ENCODE measurements at regions not wholly inside any gene's neighbourhood (a gene's known extent, or its start where the extent isn't known, plus 50 kb on each side); places are given as distances from the start of the nearest gene placed in this dataset.

GRCh38 chr11:87974797-87975196 lies 200.4 kb downstream of the RAB38 start:
- DNase-seq (no peak), ATAC-seq (no peak)
- Histone ChIP-seq H3K9me3 (no peaks in the 10 kb centered on the region), H3K27me3 (no peaks in the 10 kb centered on the region), H3K4me1 (no peaks in the 10 kb centered on the region), H3K36me3 (no peaks in the 10 kb centered on the region), H3K27ac (no peak overlapping the region), H3K4me3 (no peak overlapping the region)
- TF ChIP-seq CTCF (IDR thresholded peaks at IDR 0.05): no peak
- intact Hi-C loops (cut with DNase I): no loop called here

- intact Hi-C loops (cut with DNase I): no loop called here
- no peaks in the 10 kb centered on the region for H3K4me1 ChIP-seq
- no peaks in the 10 kb centered on the region for H3K36me3 ChIP-seq
- no peaks in the 10 kb centered on the region for H3K9me3 ChIP-seq
- DNase-seq: no peak
- no peak for ATAC-seq
- H3K27me3 ChIP-seq: no peaks in the 10 kb centered on the region
- no peak overlapping the region for H3K4me3 ChIP-seq
- TF ChIP-seq CTCF (IDR thresholded peaks at IDR 0.05): no peak
- H3K27ac ChIP-seq: no peak overlapping the region
Measured at GRCh38 chr11:87972133-87972532, 203.1 kb downstream of the RAB38 start.

GRCh38 chr11:87971354-87971753 lies 203.9 kb downstream of the RAB38 start:
- H3K27ac ChIP-seq: no peak overlapping the region
- no peak for TF ChIP-seq CTCF (IDR thresholded peaks at IDR 0.05)
- no peaks in the 10 kb centered on the region for H3K36me3 ChIP-seq
- H3K9me3 ChIP-seq: no peaks in the 10 kb centered on the region
- DNase-seq (no peak), ATAC-seq (no peak)
- no peaks in the 10 kb centered on the region for H3K4me1 ChIP-seq
- H3K27me3 ChIP-seq: no peaks in the 10 kb centered on the region
- H3K4me3 ChIP-seq: no peak overlapping the region
- intact Hi-C loops (cut with DNase I): no loop called here

GRCh38 chr11:87970762-87971161 lies 204.5 kb downstream of the RAB38 start:
- intact Hi-C loops (cut with DNase I): no loop called here
- no peaks in the 10 kb centered on the region for H3K36me3 ChIP-seq
- H3K4me3 ChIP-seq: no peak overlapping the region
- H3K27ac ChIP-seq: no peak overlapping the region
- DNase-seq (no peak), ATAC-seq (no peak)
- TF ChIP-seq CTCF (IDR thresholded peaks at IDR 0.05): no peak
- H3K4me1 ChIP-seq: no peaks in the 10 kb centered on the region
- no peaks in the 10 kb centered on the region for H3K9me3 ChIP-seq
- H3K27me3 ChIP-seq: no peaks in the 10 kb centered on the region

- no peak for ATAC-seq
- Histone ChIP-seq H3K36me3 (no peaks in the 10 kb centered on the region), H3K27ac (no peak overlapping the region), H3K27me3 (no peaks in the 10 kb centered on the region), H3K9me3 (no peaks in the 10 kb centered on the region), H3K4me3 (no peak overlapping the region), H3K4me1 (no peaks in the 10 kb centered on the region)
- TF ChIP-seq CTCF (IDR thresholded peaks at IDR 0.05): no peak
- intact Hi-C loops (cut with DNase I): no loop called here
- DNase-seq: no peak
Measured at GRCh38 chr11:87967459-87967858, 207.8 kb downstream of the RAB38 start.
